SK-N-SH treated with all-trans-retinoic acid at 6 μM for 48 hours (cell line): ENCODE measurements at regions not wholly inside any gene's neighbourhood (a gene's known extent, or its start where the extent isn't known, plus 50 kb on each side); places are given as distances from the start of the nearest gene placed in this dataset.

Experiments
- ARNTL ChIP-seq: fragments of 450-650 bp; formaldehyde crosslinking; IDR thresholded peaks from 2 replicates; pipeline ENCODE4 v1.5.0; 2020; ENCODE audit warnings: low read depth, mild to moderate bottlenecking, moderate library complexity, borderline replicate concordance
- BACH2 ChIP-seq: fragments of 250-450 bp; sonication (Bioruptor Pico); IDR thresholded peaks from 2 replicates; pipeline ENCODE4 v1.9.0; 2021; ENCODE audit warnings: mild to moderate bottlenecking, borderline replicate concordance
- CSRNP3 ChIP-seq: fragments of 250-450 bp; sonication (Bioruptor Pico); IDR thresholded peaks from 2 replicates; pipeline ENCODE4 v1.5.1; 2021; ENCODE audit warnings: mild to moderate bottlenecking, moderate library complexity
- PPARA ChIP-seq: fragments of 250-450 bp; sonication (Bioruptor Pico); IDR thresholded peaks from 2 replicates; pipeline ENCODE4 v1.5.0; 2020; ENCODE audit warnings: mild to moderate bottlenecking, borderline replicate concordance
- RARB ChIP-seq: fragments of 250-450 bp; sonication (Bioruptor Pico); IDR thresholded peaks from 2 replicates; pipeline ENCODE4 v1.8.0; 2021; ENCODE audit warnings: mild to moderate bottlenecking, moderate library complexity
- TCF4 ChIP-seq: fragments of 250-450 bp; sonication (Bioruptor Pico); IDR thresholded peaks from 2 replicates; pipeline ENCODE4 v1.8.0; 2021; ENCODE audit warnings: mild to moderate bottlenecking, moderate library complexity, borderline replicate concordance
- TOX ChIP-seq: fragments of 250-450 bp; sonication (Bioruptor Pico); IDR thresholded peaks from 2 replicates; pipeline ENCODE4 v1.8.0; 2021; ENCODE audit warnings: mild to moderate bottlenecking, moderate library complexity, borderline replicate concordance
- ZC3H10 ChIP-seq: fragments of 250-450 bp; sonication (Bioruptor Pico); IDR thresholded peaks from 2 replicates; pipeline ENCODE4 v1.5.1; 2021; ENCODE audit warnings: mild to moderate bottlenecking, moderate library complexity
- ZFP30 ChIP-seq: fragments of 450-650 bp; formaldehyde crosslinking; IDR thresholded peaks from 2 replicates; pipeline ENCODE4 v1.5.0; 2022; ENCODE audit warnings: mild to moderate bottlenecking, moderate library complexity
- ZNF565 ChIP-seq: fragments of 450-650 bp; formaldehyde crosslinking; conservative IDR thresholded peaks from 2 replicates; pipeline ENCODE4 v1.5.0; 2020; ENCODE audit warnings: low read depth, mild to moderate bottlenecking, moderate library complexity
- ZNF70 ChIP-seq: fragments of 450-650 bp; formaldehyde crosslinking; IDR thresholded peaks from 2 replicates; pipeline ENCODE4 v1.5.0; 2020; ENCODE audit warnings: mild to moderate bottlenecking, moderate library complexity
- ZNF8 ChIP-seq: fragments of 450-650 bp; formaldehyde crosslinking; IDR thresholded peaks from 2 replicates; pipeline ENCODE4 v1.5.0; 2020; ENCODE audit warnings: mild to moderate bottlenecking, moderate library complexity
- TF ChIP-seq, protein P1 (sequence below): fragments of 250-450 bp; sonication (Bioruptor Pico); IDR thresholded peaks from 2 replicates; pipeline ENCODE4 v1.8.0; 2020; ENCODE audit warnings: mild to moderate bottlenecking, moderate library complexity, borderline replicate concordance
- TF ChIP-seq, protein P2 (sequence below): fragments of 250-450 bp; sonication (Bioruptor Pico); IDR thresholded peaks from 2 replicates; pipeline ENCODE4 v1.8.0; 2021; ENCODE audit warnings: low read depth, mild to moderate bottlenecking, moderate library complexity, borderline replicate concordance

- TF ChIP-seq, protein P1, sequence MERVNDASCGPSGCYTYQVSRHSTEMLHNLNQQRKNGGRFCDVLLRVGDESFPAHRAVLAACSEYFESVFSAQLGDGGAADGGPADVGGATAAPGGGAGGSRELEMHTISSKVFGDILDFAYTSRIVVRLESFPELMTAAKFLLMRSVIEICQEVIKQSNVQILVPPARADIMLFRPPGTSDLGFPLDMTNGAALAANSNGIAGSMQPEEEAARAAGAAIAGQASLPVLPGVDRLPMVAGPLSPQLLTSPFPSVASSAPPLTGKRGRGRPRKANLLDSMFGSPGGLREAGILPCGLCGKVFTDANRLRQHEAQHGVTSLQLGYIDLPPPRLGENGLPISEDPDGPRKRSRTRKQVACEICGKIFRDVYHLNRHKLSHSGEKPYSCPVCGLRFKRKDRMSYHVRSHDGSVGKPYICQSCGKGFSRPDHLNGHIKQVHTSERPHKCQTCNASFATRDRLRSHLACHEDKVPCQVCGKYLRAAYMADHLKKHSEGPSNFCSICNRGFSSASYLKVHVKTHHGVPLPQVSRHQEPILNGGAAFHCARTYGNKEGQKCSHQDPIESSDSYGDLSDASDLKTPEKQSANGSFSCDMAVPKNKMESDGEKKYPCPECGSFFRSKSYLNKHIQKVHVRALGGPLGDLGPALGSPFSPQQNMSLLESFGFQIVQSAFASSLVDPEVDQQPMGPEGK (CRISPR knock-in tag) = no peak
- TF ChIP-seq ZNF565 = no peak
- no peak for TF ChIP-seq TOX (CRISPR knock-in tag)
- TF ChIP-seq ZNF8 = no peak
- TF ChIP-seq ZFP30 (CRISPR knock-in tag) = no peak
- TF ChIP-seq BACH2 (CRISPR knock-in tag) = no peak
- no peak for TF ChIP-seq ZC3H10
- TF ChIP-seq, protein P2, sequence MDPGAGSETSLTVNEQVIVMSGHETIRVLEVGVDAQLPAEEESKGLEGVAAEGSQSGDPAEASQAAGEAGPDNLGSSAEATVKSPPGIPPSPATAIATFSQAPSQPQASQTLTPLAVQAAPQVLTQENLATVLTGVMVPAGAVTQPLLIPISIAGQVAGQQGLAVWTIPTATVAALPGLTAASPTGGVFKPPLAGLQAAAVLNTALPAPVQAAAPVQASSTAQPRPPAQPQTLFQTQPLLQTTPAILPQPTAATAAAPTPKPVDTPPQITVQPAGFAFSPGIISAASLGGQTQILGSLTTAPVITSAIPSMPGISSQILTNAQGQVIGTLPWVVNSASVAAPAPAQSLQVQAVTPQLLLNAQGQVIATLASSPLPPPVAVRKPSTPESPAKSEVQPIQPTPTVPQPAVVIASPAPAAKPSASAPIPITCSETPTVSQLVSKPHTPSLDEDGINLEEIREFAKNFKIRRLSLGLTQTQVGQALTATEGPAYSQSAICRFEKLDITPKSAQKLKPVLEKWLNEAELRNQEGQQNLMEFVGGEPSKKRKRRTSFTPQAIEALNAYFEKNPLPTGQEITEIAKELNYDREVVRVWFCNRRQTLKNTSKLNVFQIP (CRISPR knock-in tag) = no peak
- no peak for TF ChIP-seq PPARA (CRISPR knock-in tag)
- TF ChIP-seq RARB (CRISPR knock-in tag) = no peak
- no peak for TF ChIP-seq ARNTL
- TF ChIP-seq TCF4 (CRISPR knock-in tag) = no peak
- no peak for TF ChIP-seq ZNF70 (CRISPR knock-in tag)
- no peak for TF ChIP-seq CSRNP3 (CRISPR knock-in tag)
Observed at GRCh38 chr13:22375151-22375550, 704.3 kb downstream of the FGF9 start.
